Keratinocyte (primary cell): ENCODE measurements at regions not wholly inside any gene's neighbourhood (a gene's known extent, or its start where the extent isn't known, plus 50 kb on each side); places are given as distances from the start of the nearest gene placed in this dataset.
A peak's percentile ranks its signal among the peaks of the same experiment; 100 is the strongest.

ENCODE experiments used
- DNase-seq: peaks from one replicate; pipeline ENCODE4 v3.0.0-alpha.2; 2011; ENCODE audit warnings: low read depth, missing footprints, low spot score
- FAIRE-seq: peaks from 2 replicates; lab custom pipeline; 2011; peaks lifted over from hg19 to GRCh38; lab: Jason Lieb, UNC
- H2AFZ ChIP-seq: 2 replicates; pipeline ENCODE4 v1.6.0; 2012; ENCODE audit warnings: low read length, control low read depth, inconsistent platforms; ENCODE audit not compliant: control insufficient read depth
- H3K27ac ChIP-seq: 2 replicates; pipeline ENCODE4 v1.5.1; 2011; ENCODE audit warnings: low read length; ENCODE audit not compliant: control insufficient read depth, insufficient read depth
- H3K27me3 ChIP-seq: 3 replicates; pipeline ENCODE4 v1.6.0; 2011; ENCODE audit warnings: low read length; ENCODE audit not compliant: control insufficient read depth, insufficient read depth; ENCODE audit errors: extremely low read depth
- H3K36me3 ChIP-seq, 2 experiments: 2 replicates in 1 of 2; 3 replicates in 1 of 2; pipeline ENCODE4 v1.5.1; 2011; ENCODE audit warnings: low read length in 2 of 2, mild to moderate bottlenecking in 1 of 2; ENCODE audit not compliant: control insufficient read depth in 2 of 2, insufficient read depth in 2 of 2; ENCODE audit errors: extremely low read depth in 1 of 2
- H3K4me1 ChIP-seq: 3 replicates; pipeline ENCODE4 v1.5.1; 2011; ENCODE audit warnings: low read length; ENCODE audit not compliant: control insufficient read depth, insufficient read depth; ENCODE audit errors: extremely low read depth
- H3K4me2 ChIP-seq: 3 replicates; pipeline ENCODE4 v1.6.0; 2011; ENCODE audit warnings: low read depth, low read length; ENCODE audit not compliant: control insufficient read depth, insufficient read depth; ENCODE audit errors: extremely low read depth
- H3K4me3 ChIP-seq, 3 experiments: fragments of 200-600 bp in 1 of 3; sonication (generic) in 1 of 3; 2 replicates in 2 of 3; 3 replicates in 1 of 3; pipeline ENCODE4 v1.5.1; 2011 to 2016; ENCODE audit warnings: low read length in 3 of 3, mild to moderate bottlenecking in 3 of 3, control low read depth in 2 of 3, inconsistent platforms in 1 of 3, low read depth in 1 of 3, mixed read lengths in 1 of 3, mixed run types in 1 of 3, moderate library complexity in 1 of 3; ENCODE audit not compliant: control insufficient read depth in 2 of 3, insufficient read depth in 2 of 3; ENCODE audit errors: extremely low read depth in 1 of 3
- H3K79me2 ChIP-seq: 2 replicates; pipeline ENCODE4 v1.6.0; 2012; ENCODE audit warnings: low read length; ENCODE audit not compliant: control insufficient read depth, insufficient read depth
- H3K9ac ChIP-seq: 3 replicates; pipeline ENCODE4 v1.6.0; 2011; ENCODE audit warnings: low read length; ENCODE audit not compliant: control insufficient read depth, insufficient read depth; ENCODE audit errors: extremely low read depth
- H3K9me1 ChIP-seq: 3 replicates; pipeline ENCODE4 v1.6.0; 2011; ENCODE audit warnings: low read length; ENCODE audit not compliant: control insufficient read depth, insufficient read depth; ENCODE audit errors: extremely low read depth
- H3K9me3 ChIP-seq: 2 replicates; pipeline ENCODE4 v1.5.1; 2012; ENCODE audit warnings: low read depth, low read length; ENCODE audit not compliant: control insufficient read depth
- H4K20me1 ChIP-seq: 3 replicates; pipeline ENCODE4 v1.6.0; 2011; ENCODE audit warnings: low read length; ENCODE audit not compliant: control insufficient read depth, insufficient read depth; ENCODE audit errors: extremely low read depth
- EZH2 ChIP-seq: IDR thresholded peaks from one replicate; pipeline ENCODE4 v1.6.1; 2012; ENCODE audit warnings: inconsistent platforms, mild to moderate bottlenecking, low read length, moderate library complexity
- dilution Hi-C: fragments of 300-500 bp; cut with MboI; formaldehyde crosslinking; loops from one replicate; pipeline ENCODE4 v1.7.0; 2020; ENCODE audit warnings: low sequenced_read_pairs; ENCODE audit not compliant: extremely low pct_ligation_motif_present
- TF ChIP-seq, protein P1 (sequence below), 3 experiments: IDR thresholded peaks in 1 of 3; conservative IDR thresholded peaks in 1 of 3; optimal IDR thresholded peaks in 1 of 3; 2 replicates in 2 of 3; 3 replicates in 1 of 3; pipeline versions ENCODE3 to v1.5.1; 2011; ENCODE audit warnings: low read length in 3 of 3, mild to moderate bottlenecking in 3 of 3, moderate library complexity in 2 of 3, control low read depth in 1 of 3, inconsistent platforms in 1 of 3; ENCODE audit not compliant: insufficient read depth in 2 of 3; ENCODE audit errors: extremely low read depth in 1 of 3

DNA sequence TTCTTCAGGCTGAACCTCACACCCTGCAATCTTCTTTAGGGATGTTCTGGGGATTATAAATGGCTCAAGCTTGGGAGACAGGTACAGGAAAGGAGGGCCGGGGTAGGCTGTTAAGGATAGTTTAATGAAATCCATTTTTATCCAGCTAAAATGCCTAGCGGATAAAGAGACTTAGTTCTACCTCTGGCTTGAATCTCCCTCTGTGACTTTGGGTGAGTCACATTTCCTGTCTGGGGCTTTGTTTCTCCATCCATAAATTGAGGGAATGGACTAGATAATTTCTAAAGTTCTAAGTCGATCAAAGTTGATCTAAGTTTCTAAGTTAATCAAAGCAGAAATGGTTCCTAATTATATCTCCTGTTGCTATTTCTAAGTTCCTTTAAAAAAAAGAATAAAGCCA is 319.6 kb upstream of the E2F7 start:
- no peak overlapping the region for H2AFZ ChIP-seq
- no peaks in the 10 kb centered on the region for H3K9me1 ChIP-seq
- dilution Hi-C loops = no loop called here
- no peak overlapping the region for H3K4me2 ChIP-seq
- no peaks in the 10 kb centered on the region for H3K4me1 ChIP-seq
- no peaks in the 10 kb centered on the region for H4K20me1 ChIP-seq
- peak; percentile 55 for FAIRE-seq
- H3K4me3 ChIP-seq = no peak overlapping the region
- H3K9me3 ChIP-seq = no peaks in the 10 kb centered on the region
- no peaks in the 10 kb centered on the region for H3K27me3 ChIP-seq
- DNase-seq = no peak
- H3K27ac ChIP-seq = no peak overlapping the region
- TF ChIP-seq EZH2 = no peak
- TF ChIP-seq, protein P1, sequence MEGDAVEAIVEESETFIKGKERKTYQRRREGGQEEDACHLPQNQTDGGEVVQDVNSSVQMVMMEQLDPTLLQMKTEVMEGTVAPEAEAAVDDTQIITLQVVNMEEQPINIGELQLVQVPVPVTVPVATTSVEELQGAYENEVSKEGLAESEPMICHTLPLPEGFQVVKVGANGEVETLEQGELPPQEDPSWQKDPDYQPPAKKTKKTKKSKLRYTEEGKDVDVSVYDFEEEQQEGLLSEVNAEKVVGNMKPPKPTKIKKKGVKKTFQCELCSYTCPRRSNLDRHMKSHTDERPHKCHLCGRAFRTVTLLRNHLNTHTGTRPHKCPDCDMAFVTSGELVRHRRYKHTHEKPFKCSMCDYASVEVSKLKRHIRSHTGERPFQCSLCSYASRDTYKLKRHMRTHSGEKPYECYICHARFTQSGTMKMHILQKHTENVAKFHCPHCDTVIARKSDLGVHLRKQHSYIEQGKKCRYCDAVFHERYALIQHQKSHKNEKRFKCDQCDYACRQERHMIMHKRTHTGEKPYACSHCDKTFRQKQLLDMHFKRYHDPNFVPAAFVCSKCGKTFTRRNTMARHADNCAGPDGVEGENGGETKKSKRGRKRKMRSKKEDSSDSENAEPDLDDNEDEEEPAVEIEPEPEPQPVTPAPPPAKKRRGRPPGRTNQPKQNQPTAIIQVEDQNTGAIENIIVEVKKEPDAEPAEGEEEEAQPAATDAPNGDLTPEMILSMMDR (optimal IDR thresholded peaks at IDR 0.05 in 1 of 3, IDR thresholded peaks at IDR 0.05 in 1 of 3, conservative IDR thresholded peaks at IDR 0.05 in 1 of 3; ENCODE audit: extremely low read depth in 1 of 3, insufficient read depth in 2 of 3, low read length in 3 of 3) = no peak
- H3K79me2 ChIP-seq = no peaks in the 10 kb centered on the region
- no peak overlapping the region for H3K9ac ChIP-seq
- no peaks in the 10 kb centered on the region for H3K36me3 ChIP-seq

DNA sequence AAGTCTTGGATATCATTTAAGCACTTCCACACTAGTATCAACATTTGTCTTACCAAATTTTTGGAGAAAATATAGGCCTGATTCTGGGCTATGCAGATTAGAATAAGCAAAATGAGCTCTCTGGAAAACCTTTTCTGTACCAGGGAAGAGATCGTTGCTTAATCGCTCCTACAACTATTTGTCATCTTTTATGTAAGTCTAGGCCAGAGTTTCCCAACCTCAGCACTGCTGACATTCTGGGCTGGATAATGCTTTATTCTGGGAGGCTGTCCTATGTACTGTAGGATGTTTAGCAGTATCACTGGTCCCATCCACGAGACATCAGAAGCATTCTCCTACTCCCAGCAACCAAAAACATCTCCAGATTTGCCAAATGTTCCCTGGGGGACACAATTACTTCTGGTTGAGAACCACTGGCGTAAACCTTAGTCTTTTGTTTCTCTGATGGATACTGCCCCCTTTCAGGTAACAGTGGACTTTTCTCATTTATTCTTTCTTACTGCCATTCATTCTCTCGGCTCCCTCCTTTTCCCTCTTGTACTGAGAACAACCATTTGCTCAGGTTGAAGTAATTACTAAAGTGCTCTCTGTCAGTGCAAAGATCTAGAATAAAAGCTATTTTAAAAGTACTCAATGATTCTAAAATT is 316.9 kb upstream of the E2F7 start:
- Histone ChIP-seq H3K4me1 (no peaks in the 10 kb centered on the region), H3K27ac (no peak overlapping the region), H3K4me3 (no peak overlapping the region), H3K9ac (no peak overlapping the region), H4K20me1 (no peaks in the 10 kb centered on the region), H2AFZ (no peak overlapping the region), H3K79me2 (no peaks in the 10 kb centered on the region), H3K9me1 (no peaks in the 10 kb centered on the region), H3K9me3 (no peaks in the 10 kb centered on the region), H3K36me3 (no peaks in the 10 kb centered on the region), H3K4me2 (no peak overlapping the region), H3K27me3 (no peaks in the 10 kb centered on the region)
- no peak for FAIRE-seq
- DNase-seq = no peak
- TF ChIP-seq, protein P1 (optimal IDR thresholded peaks at IDR 0.05 in 1 of 3, IDR thresholded peaks at IDR 0.05 in 1 of 3, conservative IDR thresholded peaks at IDR 0.05 in 1 of 3; ENCODE audit: extremely low read depth in 1 of 3, insufficient read depth in 2 of 3, low read length in 3 of 3) = no peak
- no peak for TF ChIP-seq EZH2
- dilution Hi-C loops = no loop called here
